CD4-positive, alpha-beta T cell treated with Interleukin-10 for 1 hour (primary cell): ENCODE measurements at regions not wholly inside any gene's neighbourhood (a gene's known extent, or its start where the extent isn't known, plus 50 kb on each side); places are given as distances from the start of the nearest gene placed in this dataset.

Experiments used
- DNase-seq: peaks from one replicate; pipeline ENCODE4 v3.0.0-alpha.2; 2020

DNA sequence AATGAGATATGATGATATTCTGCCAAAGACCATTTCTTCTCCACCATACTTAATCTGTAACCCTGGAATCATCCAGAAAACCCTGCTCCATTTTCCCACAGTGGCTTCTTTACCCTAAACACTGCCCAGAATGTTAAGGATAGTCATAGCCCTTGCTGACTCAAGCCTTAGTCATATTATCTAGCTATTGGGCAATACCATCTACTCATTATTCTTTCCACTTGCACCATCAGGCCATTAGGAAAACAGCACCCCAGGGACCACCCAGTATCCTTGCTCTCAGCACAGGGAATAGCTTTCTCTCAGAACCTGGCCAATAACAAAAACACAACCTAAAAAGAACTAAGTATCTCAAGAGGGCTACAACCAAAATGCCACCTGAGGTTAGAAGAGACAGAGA lies 445.7 kb upstream of the SLC14A2 start:
- no peak for DNase-seq

DNA sequence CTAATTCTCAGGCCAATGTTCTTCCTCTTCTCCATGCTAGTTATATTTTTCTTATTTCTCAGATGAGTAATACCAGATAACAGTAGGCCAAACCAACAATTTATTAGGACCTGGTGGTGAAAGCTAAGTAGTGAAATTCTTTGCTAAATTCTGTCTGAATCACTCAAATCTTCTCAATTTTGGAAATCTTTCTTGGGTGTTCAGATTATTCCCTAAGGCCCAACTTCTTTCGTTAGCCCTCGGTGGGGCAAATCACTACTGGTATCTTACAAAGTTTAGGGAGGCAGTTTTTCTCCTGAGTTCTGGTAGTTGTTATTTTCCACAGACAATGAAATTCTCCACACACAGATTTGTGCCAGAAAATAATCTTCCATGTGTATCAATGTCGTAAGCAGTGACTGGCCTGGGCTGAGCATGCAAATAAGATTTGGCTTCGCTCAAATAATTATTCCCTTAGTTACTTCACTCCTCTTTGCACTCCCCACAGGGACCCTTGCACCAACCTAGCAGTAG lies 443.5 kb upstream of the SLC14A2 start:
- DNase-seq: no peak

DNA sequence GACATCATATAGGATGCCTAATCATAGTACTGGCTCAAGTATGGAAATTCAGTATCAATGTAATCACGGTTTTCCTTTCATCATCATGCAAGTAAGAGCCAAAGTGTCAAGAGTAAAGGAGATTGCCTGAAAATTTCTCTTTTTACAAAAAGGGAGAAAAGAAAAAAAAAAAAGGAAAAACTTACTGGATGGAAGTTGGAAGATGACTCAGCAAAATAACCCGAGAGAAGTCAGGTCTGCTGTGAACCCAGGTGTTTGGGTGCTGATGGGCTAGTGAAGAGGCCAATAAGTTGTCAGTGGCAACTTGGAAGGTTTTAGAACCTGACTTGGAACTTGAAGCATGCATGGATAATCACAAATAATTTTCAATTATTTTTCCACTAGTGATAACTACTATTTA lies 441.9 kb upstream of the SLC14A2 start:
- DNase-seq: no peak

DNA sequence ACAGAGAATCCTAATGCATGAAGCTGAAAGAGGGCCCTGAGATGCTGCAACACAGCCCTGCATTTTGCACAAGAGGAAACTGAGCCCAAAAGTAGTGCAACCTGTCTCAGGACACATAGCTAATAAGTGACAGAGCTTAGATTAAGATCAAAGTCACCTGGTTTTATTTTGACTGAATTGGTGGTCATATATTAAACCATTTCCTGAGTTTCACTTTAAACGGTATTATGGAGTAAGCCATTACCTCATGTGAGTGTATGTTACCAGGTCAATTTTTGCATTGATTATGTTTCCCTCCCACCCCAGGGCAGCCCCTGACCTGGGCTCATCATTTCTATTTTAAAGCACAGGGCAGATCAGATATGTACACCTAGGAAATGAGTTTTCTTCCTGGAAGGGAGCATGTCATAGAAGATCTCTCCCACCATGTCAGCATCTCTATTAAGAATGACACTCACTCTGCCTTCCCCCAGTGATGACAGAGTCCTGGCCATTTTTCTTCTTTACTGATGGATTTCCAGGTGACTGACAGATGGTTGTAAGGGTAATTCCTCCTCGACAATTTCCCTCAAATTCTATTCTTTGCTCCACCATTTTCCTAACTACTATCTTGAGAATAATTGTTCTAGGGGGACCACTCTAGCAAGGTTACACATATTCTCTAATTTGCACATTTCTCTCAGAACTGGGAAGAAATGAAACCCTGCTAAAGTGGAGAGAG lies 441.3 kb upstream of the SLC14A2 start:
- DNase-seq: no peak

DNA sequence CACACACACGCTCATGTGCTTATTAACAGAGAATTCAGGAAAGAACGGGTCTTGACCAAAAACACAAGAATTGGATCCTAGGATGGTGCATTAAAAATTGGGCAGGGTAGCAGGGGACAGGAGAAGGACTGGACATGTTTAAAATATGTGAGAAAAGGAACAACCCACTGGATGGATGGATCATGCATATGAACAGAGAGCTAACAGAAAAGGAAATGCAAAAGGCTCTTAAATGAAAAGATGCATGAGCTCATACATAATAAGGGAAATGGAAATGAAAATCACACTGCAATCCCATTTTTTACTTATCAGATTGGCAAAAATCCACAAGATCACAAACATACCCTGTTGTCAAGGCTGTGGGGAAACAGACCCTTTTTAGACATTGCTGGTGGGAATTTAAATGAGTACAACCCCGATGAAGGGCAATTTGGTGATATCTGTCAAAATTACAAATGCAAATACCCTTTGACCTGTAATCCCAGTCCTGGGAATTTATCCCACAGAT lies 440.6 kb upstream of the SLC14A2 start:
- no peak for DNase-seq

DNA sequence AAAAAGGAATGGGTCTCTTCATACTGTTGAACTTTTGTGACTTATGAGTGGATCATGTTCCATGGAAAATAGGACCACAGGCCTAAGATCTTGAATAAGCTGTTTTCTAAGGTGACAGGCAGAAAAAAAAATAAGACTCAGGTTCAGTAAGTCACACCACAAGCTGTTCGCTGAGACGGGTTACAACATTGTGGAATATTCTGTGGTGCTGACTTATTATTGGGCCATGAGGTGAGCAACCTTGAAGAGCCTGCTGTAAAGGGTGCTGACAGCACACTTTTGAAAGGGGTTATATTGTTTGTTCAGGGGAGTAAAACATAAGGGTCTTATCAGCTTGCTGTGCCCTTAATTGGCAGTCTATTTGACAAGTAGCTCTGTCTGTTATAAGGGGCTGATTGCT lies 439.8 kb upstream of the SLC14A2 start:
- DNase-seq: no peak

DNA sequence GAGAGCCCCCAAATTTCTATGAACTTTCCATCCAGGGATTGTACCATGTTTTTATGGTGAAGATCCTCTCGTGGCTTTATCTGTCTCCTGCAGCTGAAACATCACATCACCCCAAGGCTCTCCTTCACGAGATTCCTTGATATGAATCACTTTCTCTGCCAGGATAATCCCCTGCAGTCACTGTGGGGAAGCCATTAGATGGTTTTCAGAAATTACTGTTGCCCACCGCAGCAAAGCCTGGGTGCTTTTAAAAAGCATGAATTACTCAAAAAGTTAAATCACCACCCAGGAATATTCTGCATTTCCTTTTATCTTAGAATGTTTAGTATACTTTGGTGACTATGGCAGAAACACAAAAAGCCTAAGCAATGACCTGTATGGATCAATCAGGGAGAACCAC lies 428.4 kb upstream of the SLC14A2 start:
- DNase-seq: no peak

DNA sequence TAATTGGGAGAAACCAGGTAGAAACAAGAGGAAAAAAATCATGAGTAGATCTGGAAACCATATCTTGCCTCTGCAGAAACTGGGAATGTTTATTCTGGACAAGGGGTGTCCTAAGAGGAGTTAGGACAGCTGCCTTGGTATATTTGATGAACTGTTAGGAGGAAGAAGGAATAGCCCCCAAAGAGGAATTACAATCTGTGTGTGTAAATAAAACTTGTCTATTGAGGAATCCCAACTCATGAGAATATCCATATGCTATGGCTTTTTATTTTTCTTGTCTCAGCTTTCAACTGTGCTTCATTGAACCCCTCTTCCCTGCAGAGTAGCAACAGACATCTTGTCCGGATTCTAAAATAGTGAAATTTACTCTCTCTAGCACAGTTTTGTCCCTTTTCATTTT lies 423.5 kb upstream of the SLC14A2 start:
- no peak for DNase-seq

DNA sequence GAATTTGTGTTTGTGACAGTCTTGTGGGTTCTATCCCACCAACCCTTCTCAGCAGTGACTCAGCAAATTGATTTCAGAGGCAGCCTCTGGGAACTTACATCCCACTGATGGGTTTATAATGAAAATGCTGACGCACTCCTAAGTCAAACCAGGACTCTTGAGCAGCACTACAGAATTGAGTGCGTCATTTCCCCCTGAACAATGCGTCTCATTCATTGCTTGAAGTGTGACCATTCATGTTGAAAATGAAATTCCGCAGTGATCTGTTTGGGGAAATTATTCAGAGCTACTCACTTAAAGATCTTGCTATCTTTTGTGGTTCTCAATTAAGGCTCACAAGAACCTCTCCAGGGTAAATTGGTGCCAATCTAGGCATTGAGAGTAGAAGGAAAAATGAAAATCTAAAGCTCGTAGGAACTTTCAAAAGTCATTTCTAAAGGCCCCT lies 417.7 kb upstream of the SLC14A2 start:
- no peak for DNase-seq

DNA sequence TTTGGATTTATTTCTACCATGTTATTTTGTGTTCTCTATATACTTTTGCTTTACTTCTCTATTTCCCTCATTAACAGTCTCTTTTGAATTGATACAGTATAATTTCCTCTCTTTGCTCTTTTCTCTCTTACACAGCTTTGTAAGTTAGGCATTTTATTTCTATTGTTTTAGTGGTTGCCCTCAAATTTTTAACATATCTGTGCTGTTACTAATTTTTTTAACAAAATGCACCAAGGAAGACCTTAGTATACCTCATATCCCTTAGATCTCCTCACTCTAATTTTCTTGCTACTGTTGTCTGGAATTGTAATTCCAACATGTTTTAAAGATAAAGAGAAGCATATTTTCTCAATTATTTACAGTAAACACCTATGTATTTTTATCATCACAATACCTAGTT lies 416.8 kb upstream of the SLC14A2 start:
- DNase-seq: no peak

DNA sequence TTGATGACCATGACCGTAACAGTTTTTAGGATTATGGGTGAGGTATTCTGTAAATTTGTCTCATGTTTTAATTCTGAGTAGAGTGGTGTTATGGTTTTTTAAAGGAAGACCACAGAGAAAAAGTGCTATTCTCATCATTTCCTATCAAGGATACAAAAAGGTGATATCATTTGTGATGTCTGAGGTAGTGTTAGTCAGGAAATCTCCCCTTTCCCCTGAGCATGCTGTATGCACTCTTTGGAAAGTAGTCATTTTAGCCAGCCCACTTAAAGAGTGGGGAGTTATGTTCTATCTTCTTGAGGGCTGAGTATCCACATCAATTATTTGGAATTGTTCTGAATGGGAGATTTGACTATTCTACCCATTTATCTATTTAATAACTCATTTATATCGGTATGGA lies 414.2 kb upstream of the SLC14A2 start:
- no peak for DNase-seq

DNA sequence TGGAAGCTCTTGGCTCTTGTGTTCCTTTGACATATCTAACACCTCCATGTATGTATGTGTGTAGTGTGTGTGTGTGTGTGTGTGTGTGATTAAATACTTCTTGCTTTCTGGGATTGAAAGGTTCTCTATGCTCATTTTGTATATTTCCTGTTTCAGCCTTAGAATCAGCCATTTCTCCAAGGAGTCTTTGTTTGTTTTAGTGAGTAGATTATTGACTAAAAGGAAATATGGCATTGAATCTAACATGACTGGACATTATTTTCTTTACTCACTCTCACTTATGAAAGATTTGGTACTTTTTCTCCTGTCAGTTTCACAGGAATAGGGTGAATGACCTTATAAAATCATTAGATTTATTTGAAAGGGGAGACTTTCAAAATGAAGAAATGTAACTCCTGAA lies 413.8 kb upstream of the SLC14A2 start:
- no peak for DNase-seq

DNA sequence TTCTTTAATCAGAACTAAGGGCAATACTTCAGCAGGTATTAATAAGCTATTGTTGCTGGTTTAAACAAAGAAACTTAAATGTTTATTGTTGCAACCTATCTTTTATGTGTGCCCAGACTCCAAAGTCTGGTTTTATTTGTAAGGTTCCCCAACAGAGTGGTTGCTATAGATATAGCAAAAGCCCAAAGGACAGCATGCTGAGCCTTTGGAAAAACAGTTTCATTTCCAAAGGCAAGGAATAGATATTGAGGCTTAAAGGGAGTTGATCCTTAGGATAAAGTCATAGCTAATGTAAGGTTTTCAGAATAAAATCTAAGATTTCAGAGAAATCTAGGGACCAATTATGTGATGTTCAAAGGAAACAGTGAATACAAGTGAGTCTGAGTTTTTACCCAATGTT lies 413.2 kb upstream of the SLC14A2 start:
- DNase-seq: no peak

DNA sequence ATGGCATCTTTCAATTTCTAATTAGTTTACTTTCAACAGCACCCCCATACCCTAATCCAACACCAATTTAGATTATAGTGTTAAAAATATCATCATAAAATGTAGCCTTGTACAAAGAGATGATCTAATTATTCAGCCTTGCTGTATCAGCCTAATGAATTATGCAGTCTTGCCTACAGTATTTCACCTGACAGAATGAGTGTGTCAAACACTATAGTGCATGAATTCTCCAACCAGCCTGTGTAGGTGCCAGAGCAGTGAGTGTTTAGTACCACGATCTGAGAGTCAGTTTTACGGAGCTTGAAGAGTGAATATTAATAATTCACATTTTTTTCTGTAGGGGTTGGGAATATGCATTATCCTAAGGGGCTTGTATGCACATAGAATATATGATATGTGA lies 411.6 kb upstream of the SLC14A2 start:
- DNase-seq: no peak

DNA sequence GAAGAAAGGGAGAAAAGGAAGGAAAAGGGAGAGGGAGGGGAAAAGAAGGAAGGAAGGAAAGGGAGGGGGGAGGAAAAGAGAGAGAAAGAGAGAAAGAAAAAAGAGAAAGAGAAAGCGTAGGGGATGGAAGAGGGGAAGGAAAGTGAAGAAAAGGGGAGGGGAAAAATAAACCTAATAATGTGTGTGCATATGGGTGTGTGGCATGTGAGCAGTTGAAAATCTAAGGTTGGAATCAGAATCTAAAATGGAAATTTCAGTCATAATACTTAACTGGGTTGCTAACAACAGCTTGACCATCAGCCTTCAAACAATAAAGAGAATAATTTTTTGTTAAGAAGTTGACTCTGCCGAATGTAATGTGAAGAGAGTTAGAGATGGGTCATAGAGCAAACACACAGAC lies 407.9 kb upstream of the SLC14A2 start:
- no peak for DNase-seq

DNA sequence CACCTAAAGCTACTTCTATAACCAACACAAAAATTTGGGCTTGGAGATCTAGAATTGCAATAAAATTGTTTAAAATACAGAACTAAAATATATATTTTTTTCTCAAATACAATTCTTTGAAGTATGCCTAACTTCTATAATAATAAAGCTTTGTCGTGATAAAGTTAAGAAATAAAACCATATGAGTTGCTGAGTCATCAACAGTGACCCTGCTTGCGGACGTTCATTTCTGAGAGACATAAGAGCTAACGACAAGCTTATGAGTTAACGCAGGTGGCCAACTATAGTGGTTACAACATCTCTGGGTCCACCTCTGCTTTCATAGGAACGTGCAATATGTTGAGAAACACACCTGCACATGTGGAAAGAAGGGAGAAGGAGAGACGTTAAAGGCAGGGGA lies 407.1 kb upstream of the SLC14A2 start:
- no peak for DNase-seq

DNA sequence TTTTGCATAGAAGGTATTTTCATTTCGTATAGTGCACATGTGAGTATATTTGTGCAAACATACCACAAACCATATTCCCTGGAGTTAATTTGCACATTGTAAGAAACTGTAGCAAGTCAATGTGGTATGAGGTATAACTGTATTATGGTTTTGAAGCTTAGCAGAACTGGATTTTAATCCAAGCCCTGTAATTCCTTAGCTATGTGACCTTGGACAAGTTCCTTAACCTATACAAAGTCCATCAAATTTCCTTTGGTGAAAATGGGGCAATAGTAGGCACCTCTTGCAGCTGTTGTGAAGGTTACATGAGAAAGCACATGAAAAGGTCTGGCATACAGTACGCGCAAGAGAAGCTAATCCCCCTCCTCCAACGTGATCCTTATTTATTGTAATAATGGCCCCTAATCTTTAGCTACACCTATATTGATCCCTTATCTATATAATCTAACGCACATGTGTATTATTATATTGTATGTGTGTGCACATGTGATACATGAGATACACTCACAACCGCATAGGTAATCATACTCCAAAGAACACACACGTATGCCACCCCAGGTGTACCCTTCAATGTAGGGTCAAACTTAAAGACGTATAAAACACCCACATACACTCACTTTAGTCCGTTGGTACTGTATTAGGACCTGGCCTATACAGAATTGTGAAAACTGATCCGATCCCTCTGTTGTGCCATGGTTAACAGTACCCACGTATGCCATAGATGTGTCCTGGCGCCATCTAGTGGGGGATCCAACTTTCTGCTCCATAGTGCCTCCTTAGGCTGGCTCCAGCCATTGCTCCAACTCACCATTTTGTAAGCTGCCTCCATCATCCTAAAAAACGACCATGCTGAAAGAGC lies 402.9 kb upstream of the SLC14A2 start:
- peak; percentile 76 for DNase-seq

DNA sequence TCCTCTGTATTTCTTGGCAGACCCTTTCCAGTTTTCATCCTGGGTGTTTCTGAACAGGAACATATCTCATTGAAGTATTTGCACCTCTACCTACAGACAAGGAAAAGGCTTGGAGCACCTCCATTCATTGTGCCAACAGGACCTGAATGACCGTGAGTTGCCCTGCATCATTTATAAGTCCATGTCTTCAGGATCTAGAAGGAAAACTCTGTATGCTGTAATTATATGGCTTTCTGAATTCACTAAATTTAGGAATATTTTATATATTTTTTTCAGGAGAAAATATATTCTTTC lies 402.3 kb upstream of the SLC14A2 start:
- DNase-seq: no peak

DNA sequence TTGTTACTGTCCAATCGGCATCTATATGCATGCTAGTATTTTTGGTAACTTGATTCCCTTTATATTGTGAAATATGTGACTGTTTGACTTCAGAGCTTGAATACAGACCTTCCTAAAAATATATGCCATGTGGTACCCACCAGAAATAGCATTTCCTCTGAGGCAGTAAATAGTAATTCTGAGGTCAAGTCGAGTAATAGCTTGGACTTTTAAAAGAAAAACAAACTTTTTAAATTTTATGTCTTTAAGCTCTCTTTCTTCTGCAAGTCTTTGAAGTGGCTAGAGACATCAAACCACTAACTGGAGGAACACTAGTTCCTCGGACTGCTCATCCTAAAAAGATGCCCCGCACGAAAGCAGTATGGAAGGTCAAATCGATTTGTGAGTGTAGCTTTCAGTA lies 396.8 kb upstream of the SLC14A2 start:
- DNase-seq: no peak

DNA sequence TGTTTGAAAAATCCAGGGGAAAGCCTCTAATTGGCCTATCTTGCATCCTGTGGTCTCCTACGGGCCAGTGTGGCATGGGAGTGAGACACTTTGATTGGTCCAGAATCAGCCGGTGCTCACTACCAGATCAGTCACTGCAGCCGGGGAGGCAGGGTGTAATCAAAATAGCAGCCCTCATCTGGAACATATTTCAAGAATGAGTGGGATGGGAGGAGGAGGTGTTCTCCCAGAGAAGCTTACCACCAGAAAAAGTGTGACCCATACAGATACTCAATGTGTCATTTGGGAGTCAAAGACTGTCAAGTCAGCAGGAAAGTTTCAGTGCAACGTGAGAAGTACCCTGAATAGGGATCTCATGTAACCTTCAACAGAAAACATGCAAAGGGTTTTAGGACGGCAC lies 393.9 kb upstream of the SLC14A2 start:
- DNase-seq: no peak

DNA sequence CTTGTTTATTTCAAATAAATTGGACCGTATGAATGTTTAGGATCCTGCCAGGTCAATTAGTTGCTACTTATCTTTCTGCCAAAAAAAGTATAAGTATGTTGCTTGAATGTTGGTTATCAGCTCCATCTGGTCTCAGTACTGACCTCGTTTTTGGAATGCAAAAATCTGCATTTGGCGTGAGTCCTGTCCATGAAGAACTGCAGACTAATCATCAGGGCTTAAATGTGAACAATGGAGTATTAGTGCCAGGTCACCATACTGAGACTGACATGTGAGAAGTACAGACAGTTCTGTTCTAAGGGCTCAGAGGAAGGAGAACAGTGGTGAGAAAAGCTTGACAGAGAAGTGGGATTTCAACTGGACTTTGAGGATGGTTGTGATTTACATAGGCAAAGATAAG lies 393.1 kb upstream of the SLC14A2 start:
- DNase-seq: no peak

DNA sequence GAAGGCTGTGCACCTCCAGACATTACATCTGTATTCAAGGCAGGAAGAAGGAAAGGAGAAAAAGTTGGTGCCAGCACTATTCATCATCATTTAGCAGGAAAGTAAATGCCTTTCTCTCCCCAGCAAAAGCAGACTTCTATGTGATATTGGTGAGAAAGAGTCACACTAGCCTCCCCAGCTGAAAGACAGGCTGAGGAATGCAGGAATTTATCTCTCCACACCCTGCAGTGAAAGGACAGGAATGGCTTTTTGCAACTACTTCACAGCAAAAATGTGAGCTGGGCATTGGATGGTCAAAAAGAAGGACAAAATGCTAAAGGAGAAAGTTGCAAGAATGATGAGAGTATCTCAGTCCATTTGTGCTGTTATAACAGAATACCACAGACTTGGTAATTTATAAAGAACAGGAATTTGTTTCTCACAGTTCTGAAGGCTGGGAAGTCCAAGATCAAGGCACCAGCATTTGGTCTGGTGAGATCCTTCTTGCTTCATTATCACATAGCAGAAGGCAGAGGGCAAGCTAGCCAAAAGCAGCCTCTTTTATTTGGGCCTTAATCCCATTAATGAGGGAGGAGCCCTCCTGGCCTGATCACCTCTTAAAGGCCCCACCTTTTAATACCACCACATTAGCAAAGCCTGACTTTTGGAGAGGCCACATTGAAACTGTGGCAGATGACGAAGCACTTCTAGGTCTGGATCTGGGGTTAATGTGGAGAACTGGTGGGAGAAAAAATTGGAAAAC lies 388.1 kb upstream of the SLC14A2 start:
- DNase-seq: no peak

DNA sequence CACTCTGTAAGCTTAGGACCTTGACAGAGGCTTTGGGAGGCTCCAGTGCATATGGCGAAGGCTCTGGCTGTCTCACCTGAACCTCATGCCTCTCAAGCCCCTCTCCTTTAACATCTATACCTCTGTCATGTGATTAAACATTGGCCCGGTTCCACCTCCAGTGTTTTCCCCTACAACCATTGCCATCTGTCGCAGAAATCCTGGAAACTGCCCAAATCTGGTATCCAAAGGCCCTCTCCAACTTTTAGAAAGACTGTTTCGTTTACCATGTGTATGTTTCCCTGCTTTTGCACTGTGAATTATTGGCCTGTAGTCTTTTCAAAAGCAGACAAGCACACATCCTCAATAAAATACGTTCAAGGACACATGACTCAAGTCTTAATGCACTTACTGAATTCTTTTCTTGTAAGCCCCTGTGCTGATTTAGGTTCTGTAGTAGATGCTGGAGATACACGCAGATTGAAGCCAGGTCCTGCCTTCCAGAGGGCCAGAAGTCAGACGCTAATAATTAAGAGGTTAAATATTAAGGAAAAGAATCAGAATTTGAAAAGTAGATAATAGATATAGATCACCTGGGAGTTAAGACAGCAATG lies 386.4 kb upstream of the SLC14A2 start:
- no peak for DNase-seq
